ENCODE measurements at regions not wholly inside any gene's neighbourhood (a gene's known extent, or its start where the extent isn't known, plus 50 kb on each side); places are given as distances from the start of the nearest gene placed in this dataset.

DNA sequence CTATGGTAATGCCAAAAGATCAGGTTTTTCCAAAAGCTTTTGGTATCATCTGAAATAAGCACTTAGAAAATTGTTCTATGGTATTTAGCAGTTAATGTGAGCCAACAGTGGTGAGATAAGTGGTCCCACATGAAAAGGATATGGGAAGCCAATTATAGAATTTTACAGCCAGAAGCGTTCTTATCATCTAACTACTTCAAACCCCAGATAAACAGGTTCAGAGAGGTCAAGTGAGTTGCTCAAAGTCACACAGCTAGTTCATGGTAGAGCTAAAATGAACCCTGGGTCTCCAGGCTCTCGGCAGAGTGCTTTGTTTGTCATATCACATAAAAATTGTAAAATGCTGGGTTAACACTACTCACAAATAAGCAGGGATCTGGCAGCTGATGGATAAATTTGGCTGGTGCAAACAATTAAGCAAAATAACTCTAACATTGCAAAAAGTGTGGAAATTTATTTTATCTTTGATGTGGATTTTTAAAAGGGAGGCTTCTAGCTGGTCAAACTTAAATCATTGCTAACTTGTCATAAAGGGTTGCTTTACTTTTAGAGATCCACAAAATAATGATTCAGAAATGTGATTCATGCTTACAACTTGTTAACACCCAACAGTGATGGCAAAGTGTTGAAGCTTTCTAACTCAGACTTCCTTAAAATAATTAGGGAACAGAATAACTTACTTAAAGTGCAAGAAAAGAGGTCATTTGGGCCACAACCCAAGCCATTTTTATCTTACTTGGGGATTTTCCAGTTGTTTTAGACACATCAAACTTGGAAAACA is 202.8 kb upstream of the TBC1D5 start:
- TF ChIP-seq YY1 (IDR thresholded peaks at IDR 0.05; ENCODE audit: insufficient read depth, insufficient read length) (no peak), SUZ12 (IDR thresholded peaks at IDR 0.05; ENCODE audit: extremely low read depth, insufficient read depth, insufficient read length) (no peak), ZNF274 (IDR thresholded peaks at IDR 0.05; ENCODE audit: low read depth, low read length) (no peak)
